ENCODE measurements at regions not wholly inside any gene's neighbourhood (a gene's known extent, or its start where the extent isn't known, plus 50 kb on each side); places are given as distances from the start of the nearest gene placed in this dataset.
"Not testable (repeated sequence)": the region's sequence is repeated elsewhere in the genome, so short reads cannot be mapped to it uniquely, and the experiment has no call there.

GRCh38 chr13:91053318-91054065, 294.0 kb upstream of the MIR17HG start:
- no peak for TF ChIP-seq CTCF (IDR thresholded peaks at IDR 0.05)
- H3K4me3 ChIP-seq: no peak overlapping the region
- no peak for ATAC-seq (ENCODE audit: insufficient number of reproducible peaks, low FRiP score, low read depth)
- H3K27me3 ChIP-seq (replicated peaks; ENCODE audit: insufficient read depth): no peaks in the 10 kb centered on the region
- no peaks in the 10 kb centered on the region for H3K36me3 ChIP-seq
- no peak for DNase-seq (ENCODE audit: low spot score)
- no peaks in the 10 kb centered on the region for H3K9me3 ChIP-seq
- H3K4me1 ChIP-seq (ENCODE audit: control insufficient read depth in 1 of 2, low read depth in 2 of 2): no peaks in the 10 kb centered on the region
- no peak overlapping the region for H3K27ac ChIP-seq

GRCh38 chr13:91054902-91055301, 292.6 kb upstream of the MIR17HG start:
- H3K9me3 ChIP-seq: no peaks in the 10 kb centered on the region
- no peaks in the 10 kb centered on the region for H3K27me3 ChIP-seq (replicated peaks; ENCODE audit: insufficient read depth)
- TF ChIP-seq CTCF (IDR thresholded peaks at IDR 0.05): no peak
- no peaks in the 10 kb centered on the region for H3K4me1 ChIP-seq (ENCODE audit: control insufficient read depth in 1 of 2, low read depth in 2 of 2)
- H3K36me3 ChIP-seq: no peaks in the 10 kb centered on the region
- H3K27ac ChIP-seq: no peak overlapping the region
- DNase-seq (ENCODE audit: low spot score) (no peak), ATAC-seq (ENCODE audit: insufficient number of reproducible peaks, low FRiP score, low read depth) (no peak)
- no peak overlapping the region for H3K4me3 ChIP-seq

- Histone ChIP-seq H3K36me3 (no peaks in the 10 kb centered on the region), H3K4me3 (no peak overlapping the region), H3K4me1 (ENCODE audit: control insufficient read depth in 1 of 2, low read depth in 2 of 2) (no peaks in the 10 kb centered on the region), H3K27ac (no peak overlapping the region), H3K9me3 (no peaks in the 10 kb centered on the region), H3K27me3 (replicated peaks; ENCODE audit: insufficient read depth) (no peaks in the 10 kb centered on the region)
- TF ChIP-seq CTCF (IDR thresholded peaks at IDR 0.05): no peak
- DNase-seq (ENCODE audit: low spot score): no peak
- no peak for ATAC-seq (ENCODE audit: insufficient number of reproducible peaks, low FRiP score, low read depth)
Observed at GRCh38 chr13:91056746-91057145, 290.7 kb upstream of the MIR17HG start.

GRCh38 chr13:91057507-91057906, 290.0 kb upstream of the MIR17HG start:
- not testable (repeated sequence) for H3K4me1 ChIP-seq (ENCODE audit: control insufficient read depth in 1 of 2, low read depth in 2 of 2); ATAC-seq (ENCODE audit: insufficient number of reproducible peaks, low FRiP score, low read depth); DNase-seq (ENCODE audit: low spot score); H3K4me3 ChIP-seq; H3K27ac ChIP-seq; H3K36me3 ChIP-seq; H3K27me3 ChIP-seq (replicated peaks; ENCODE audit: insufficient read depth); H3K9me3 ChIP-seq

- Histone ChIP-seq H3K27ac (no peak overlapping the region), H3K36me3 (no peaks in the 10 kb centered on the region), H3K4me1 (ENCODE audit: control insufficient read depth in 1 of 2, low read depth in 2 of 2) (no peaks in the 10 kb centered on the region), H3K27me3 (replicated peaks; ENCODE audit: insufficient read depth) (no peaks in the 10 kb centered on the region), H3K4me3 (no peak overlapping the region), H3K9me3 (no peaks in the 10 kb centered on the region)
- no peak for ATAC-seq (ENCODE audit: insufficient number of reproducible peaks, low FRiP score, low read depth)
- TF ChIP-seq CTCF (IDR thresholded peaks at IDR 0.05): no peak
- no peak for DNase-seq (ENCODE audit: low spot score)
Observed at GRCh38 chr13:91058066-91058465, 289.4 kb upstream of the MIR17HG start.

GRCh38 chr13:91058919-91059318, 288.6 kb upstream of the MIR17HG start:
- ATAC-seq (ENCODE audit: insufficient number of reproducible peaks, low FRiP score, low read depth) (no peak), DNase-seq (ENCODE audit: low spot score) (no peak)
- no peaks in the 10 kb centered on the region for H3K36me3 ChIP-seq
- no peaks in the 10 kb centered on the region for H3K9me3 ChIP-seq
- no peaks in the 10 kb centered on the region for H3K27me3 ChIP-seq (replicated peaks; ENCODE audit: insufficient read depth)
- TF ChIP-seq CTCF (IDR thresholded peaks at IDR 0.05): no peak
- no peaks in the 10 kb centered on the region for H3K4me1 ChIP-seq (ENCODE audit: control insufficient read depth in 1 of 2, low read depth in 2 of 2)
- no peak overlapping the region for H3K4me3 ChIP-seq
- no peak overlapping the region for H3K27ac ChIP-seq

Measured in thoracic aorta (tissue), 2 donors.